ENCODE measurements at regions not wholly inside any gene's neighbourhood (a gene's known extent, or its start where the extent isn't known, plus 50 kb on each side); places are given as distances from the start of the nearest gene placed in this dataset.

DNA sequence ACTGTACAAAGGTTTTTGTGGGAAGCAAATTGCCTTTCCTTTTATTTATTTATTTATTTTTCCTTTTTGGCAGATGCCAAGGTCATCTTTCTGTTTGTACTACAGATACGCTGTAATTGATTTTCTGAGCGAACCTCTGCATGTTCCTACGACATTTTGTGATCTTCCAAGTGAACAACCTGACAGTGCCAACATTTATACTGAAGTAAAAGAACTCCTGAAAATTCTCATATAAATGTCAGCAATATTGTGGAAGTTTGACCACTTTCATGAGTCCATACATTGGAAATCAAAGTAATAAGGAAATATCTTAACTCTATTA lies 86.8 kb upstream of the EEPD1 start:
- no peak for DNase-seq (ENCODE audit: low spot score)

DNA sequence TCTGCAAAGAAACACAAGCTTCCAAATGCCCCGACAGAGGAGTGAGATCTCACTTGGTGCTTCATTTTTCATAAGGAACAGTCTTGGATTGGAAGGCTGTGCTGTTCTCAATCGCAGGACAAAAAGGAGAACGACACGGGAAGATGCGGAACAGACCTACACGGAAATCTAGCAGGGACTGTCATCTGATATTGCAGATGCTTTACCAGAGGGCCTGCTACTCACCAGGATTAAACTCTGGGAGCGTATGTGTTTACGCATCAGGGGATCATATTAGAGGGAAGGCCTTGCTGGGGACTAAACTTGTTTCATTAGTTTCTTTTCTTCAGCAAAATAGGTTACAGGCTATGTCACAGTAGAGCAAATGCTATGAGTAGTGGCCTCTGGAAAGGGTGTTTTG lies 82.8 kb upstream of the EEPD1 start:
- DNase-seq (ENCODE audit: low spot score), result no peak

DNA sequence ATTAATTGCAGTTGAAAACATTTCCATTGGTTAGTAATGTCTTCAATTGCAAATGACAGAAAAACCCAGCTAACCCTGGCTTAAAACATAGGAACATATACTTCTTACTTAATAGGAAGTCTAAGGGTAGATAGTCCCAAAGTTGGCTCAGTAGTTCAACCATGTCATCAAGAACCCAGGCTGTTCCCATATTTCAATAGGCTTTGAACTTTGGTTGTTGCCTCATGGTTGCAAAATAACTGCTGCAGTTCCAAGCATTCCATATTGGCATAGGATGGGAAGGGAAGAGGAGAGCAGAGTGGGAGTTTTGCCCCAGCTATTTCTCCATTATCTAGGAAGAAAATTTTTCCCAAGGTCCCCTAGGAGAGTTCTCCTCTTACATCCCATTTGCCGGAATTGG lies 81.4 kb upstream of the EEPD1 start:
- DNase-seq (ENCODE audit: low spot score), result no peak

DNA sequence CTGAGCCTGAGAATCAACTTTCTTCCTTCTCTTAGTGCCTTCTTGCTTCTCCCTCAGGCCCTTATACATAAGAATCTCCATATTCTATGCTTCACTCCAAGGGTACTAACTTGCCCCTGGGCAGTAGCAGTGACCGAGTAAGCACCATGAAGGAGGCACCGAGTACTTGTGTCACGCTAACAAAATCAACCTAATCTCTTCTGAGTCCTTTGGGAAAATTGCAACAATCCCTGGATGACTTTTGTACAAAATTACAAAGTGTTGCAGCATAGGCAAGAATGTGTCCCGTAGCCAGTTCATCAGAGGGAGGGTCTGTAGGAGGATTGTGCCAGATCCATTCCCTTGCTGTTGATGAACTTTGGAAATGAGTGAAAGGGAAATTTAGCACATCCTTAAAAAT lies 80.4 kb upstream of the EEPD1 start:
- no peak for DNase-seq (ENCODE audit: low spot score)

DNA sequence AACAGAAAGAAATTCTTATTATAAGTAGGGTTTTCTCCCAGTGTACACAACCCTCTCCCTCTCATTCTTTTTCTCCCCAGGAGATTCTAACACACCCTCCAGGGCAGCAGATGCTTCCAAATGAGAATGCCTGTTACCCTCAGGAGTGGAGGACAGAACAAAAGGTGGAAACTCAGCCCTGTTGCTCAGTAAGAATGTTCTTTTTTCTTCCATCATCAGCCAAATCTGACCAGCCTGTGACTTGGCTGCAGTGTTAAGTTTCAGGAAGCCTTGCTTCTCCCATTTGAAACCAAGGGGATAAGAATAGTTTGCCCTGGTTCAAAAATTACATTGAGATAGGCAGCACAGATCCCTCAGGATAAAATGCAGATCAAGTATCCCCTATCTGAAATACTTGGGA lies 77.5 kb upstream of the EEPD1 start:
- no peak for DNase-seq (ENCODE audit: low spot score)

DNA sequence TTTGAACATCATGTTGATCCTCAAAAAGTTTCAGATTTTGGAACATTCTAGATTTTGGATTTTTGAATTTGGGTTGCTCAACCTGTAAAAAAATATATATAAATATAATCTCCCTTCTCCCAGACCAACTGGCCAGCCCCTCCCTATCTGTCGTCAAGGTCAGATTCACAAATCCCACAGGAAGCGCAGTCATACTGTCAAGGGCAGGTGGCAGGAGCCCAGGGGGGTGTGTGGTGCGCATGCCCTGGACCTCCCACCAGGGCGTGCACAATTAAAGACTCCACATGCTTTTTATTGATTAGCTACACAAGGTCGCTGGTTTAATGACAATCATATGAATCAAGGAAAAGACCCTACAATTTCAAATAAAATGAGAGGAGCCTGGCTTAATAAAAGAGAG lies 77.0 kb upstream of the EEPD1 start:
- DNase-seq (ENCODE audit: low spot score), result no peak

GRCh38 chr7:36078816-36079360 lies 74.2 kb upstream of the EEPD1 start:
- no peak for DNase-seq (ENCODE audit: low spot score)

GRCh38 chr7:36079446-36080025 lies 73.5 kb upstream of the EEPD1 start:
- peak; percentile 32 for DNase-seq (ENCODE audit: low spot score)

- DNase-seq (ENCODE audit: low spot score), result no peak
These were observed 72.2 kb upstream of the EEPD1 start for GRCh38 chr7:36080843-36081242.

DNA sequence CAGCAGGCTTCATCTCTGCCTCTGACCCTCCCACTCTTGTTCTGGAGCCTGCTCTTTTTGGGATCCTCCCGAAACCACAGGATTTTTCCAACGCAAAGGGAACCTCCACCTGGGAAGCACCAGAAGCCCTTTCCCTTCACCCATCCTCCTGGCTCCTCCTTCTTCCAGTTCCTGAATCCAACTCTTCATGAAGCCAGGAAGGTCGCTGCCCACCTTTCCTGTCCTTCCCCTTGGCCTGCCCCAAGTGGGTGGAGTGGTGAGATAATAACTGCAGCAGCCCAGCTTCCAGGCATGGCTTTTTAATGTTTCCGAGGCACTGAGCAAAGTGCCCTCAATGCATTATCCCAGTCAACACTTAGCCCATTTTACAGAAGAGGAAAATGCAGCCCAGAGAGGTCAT lies 70.8 kb upstream of the EEPD1 start:
- DNase-seq (ENCODE audit: low spot score), result no peak

GRCh38 chr7:36082910-36083309 lies 70.1 kb upstream of the EEPD1 start:
- DNase-seq (ENCODE audit: low spot score), result no peak

- no peak for DNase-seq (ENCODE audit: low spot score)
These were observed 69.3 kb upstream of the EEPD1 start for GRCh38 chr7:36083626-36084380.

- DNase-seq (ENCODE audit: low spot score), result peak; percentile 55
These were observed 68.5 kb upstream of the EEPD1 start for GRCh38 chr7:36084485-36085091.

DNA sequence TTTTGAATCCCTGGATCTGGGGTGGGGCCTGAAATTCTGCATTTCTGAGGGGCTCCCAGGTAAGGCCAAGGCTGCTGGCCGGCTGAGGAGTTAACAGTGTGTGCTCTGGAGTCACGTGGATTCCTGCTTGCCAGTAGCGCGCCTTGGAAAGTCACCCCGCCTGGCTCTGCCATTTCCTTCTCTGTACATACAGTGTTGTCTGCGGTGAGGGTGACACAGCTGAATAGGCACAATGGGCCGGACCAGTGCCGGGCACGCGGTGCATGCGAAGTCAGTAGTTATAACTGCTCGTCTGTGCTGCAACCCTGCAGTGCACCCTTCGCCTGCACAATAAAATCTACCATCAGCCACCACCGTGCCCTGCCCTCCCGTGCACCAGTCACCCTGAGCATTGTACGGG lies 68.0 kb upstream of the EEPD1 start:
- DNase-seq (ENCODE audit: low spot score), result no peak

- DNase-seq (ENCODE audit: low spot score), result no peak
These were observed 66.5 kb upstream of the EEPD1 start for GRCh38 chr7:36086571-36086970.

- DNase-seq (ENCODE audit: low spot score), result no peak
These were observed 64.5 kb upstream of the EEPD1 start for GRCh38 chr7:36088553-36088952.

DNA sequence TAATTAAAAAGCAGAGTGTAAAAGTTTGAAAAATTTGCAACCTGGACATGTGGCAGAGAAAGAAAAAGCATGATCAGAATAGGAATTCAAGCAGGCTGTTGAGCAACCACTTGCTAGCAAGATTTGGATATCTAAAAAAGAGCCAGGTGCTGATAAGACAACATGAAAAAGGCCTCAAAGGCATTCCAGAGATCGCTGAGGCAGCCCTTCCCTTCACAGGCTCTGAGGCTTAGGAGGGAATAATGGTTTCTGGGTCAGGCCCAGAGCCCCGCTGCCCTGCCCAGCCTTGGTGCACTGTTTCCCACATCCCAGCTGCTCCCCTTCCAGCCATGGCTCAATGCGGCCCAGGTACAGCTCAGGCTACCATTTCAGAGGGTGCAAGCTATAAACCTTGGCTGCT lies 64.1 kb upstream of the EEPD1 start:
- DNase-seq (ENCODE audit: low spot score), result no peak

DNA sequence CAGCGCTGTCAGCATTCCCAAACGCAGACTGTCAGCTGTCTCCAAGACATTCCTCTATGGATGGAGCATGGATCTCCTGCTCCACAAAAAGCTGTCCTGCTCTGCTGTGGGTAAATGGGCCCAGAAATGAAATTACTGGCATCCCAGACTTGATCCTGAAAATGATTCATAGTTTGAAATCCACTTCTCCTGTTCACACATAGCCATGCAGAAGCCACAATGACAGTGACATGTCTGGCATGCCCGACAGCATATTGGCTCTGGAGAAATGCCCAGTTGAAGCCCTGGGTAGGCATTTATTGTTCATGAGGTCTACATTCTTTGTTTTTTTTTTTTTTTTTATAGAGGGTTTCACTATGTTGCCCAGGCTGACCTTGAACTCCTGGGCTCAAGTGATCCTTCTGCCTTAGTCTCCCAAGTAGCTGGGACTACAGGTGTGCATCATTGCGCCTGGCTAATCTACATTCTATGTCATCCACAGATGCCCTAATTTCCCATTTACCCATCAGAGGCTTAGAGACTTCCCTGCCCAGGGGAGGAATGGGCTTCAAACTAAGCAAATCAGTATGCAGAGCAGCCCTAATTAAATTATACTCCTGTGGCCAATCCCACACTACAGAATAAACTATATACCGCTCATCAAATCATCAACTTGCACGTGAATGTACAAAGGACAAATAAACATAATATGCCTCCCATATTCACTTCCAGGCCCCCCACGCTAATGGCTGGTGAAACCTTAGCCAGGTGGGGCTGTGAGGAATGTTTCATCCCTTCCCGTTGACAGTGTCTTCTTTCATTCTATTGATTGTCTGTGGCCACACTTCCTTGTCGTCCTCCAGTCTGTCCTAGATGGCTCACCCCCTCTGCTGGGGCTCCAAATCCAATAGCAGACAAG lies 61.8 kb upstream of the EEPD1 start:
- DNase-seq (ENCODE audit: low spot score), result no peak

GRCh38 chr7:36091874-36092176 lies 61.2 kb upstream of the EEPD1 start:
- no peak for DNase-seq (ENCODE audit: low spot score)

- DNase-seq (ENCODE audit: low spot score), result no peak
These were observed 60.8 kb upstream of the EEPD1 start for GRCh38 chr7:36092221-36092771.

DNA sequence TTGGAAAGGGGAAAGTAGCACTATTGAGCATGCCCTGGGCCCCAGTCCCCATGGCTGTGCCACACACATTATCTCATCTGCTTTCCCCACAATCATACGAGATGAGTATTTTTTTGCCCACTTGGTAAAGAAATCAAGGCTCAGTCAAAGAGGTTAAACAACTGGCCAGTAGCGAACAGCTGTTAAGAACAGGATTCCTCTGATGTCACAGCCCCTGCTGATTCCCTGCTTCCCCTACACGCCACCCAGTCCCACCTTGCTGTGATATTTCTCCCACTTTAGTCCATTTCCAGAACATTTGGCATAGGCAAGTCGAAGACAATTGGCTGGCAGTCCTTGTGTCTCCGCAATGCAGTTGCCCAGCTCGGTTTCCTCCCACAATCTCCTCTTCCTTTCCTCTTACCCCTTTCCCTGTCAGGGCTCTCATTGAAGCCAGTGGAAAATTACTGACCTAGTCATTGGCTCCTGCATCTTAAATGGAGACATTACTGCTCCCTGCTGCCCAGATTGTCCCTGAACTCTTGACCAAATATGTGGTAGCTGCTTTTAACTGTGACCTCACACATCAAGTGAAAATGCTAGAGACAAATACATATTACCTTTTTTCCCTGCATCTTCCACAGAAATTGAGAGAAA lies 56.5 kb upstream of the EEPD1 start:
- no peak for DNase-seq (ENCODE audit: low spot score)

DNA sequence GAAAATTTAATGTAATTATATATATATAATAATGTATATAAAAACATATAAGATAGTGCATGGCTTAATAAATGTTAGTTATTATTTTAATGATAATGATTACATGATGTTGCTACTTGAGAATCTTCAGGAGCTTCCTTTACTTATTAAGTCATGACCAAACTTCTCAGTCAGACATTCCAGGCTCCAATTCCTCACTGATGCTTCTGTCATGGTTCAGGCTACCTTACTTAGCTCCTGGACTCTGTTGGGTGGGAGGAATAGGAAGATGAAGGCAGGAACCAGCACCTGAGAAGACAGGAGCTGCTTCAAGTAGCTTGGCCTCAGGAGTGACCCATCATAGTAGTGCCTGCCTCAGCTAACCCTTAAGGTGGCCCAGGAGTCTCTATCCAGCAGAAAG lies 55.0 kb upstream of the EEPD1 start:
- DNase-seq (ENCODE audit: low spot score), result no peak
